Memory B cell (primary cell): ENCODE measurements at regions not wholly inside any gene's neighbourhood (a gene's known extent, or its start where the extent isn't known, plus 50 kb on each side); places are given as distances from the start of the nearest gene placed in this dataset.

Source experiments
- ATAC-seq: fragments of 150-1000 bp; cut with Tn5 transposase; 2 replicates; pipeline ENCODE4 v1.10.0; 2021; ENCODE audit warnings: low read depth, mild to moderate bottlenecking, moderate library complexity
- DNase-seq, 2 donors: peaks; one replicate each; pipeline ENCODE4 v3.0.0; 2022; ENCODE audit warnings: low spot score in 2 of 2
- H3K27ac Mint-ChIP-seq: one replicate; pipeline ENCODE4 v1.8.0; 2022; ENCODE audit warnings: mild to moderate bottlenecking, moderate library complexity, mixed read lengths
- H3K27me3 Mint-ChIP-seq: one replicate; pipeline ENCODE4 v1.8.0; 2022; ENCODE audit warnings: mixed read lengths
- H3K36me3 Mint-ChIP-seq: one replicate; pipeline ENCODE4 v1.8.0; 2022; ENCODE audit warnings: mild to moderate bottlenecking, mixed read lengths
- H3K4me1 Mint-ChIP-seq: one replicate; pipeline ENCODE4 v1.8.0; 2022; ENCODE audit warnings: mixed read lengths
- H3K4me3 Mint-ChIP-seq: one replicate; pipeline ENCODE4 v1.8.0; 2022; ENCODE audit warnings: mild to moderate bottlenecking, moderate library complexity, mixed read lengths
- H3K9me3 Mint-ChIP-seq: one replicate; pipeline ENCODE4 v1.8.0; 2022; ENCODE audit warnings: mixed read lengths

DNA sequence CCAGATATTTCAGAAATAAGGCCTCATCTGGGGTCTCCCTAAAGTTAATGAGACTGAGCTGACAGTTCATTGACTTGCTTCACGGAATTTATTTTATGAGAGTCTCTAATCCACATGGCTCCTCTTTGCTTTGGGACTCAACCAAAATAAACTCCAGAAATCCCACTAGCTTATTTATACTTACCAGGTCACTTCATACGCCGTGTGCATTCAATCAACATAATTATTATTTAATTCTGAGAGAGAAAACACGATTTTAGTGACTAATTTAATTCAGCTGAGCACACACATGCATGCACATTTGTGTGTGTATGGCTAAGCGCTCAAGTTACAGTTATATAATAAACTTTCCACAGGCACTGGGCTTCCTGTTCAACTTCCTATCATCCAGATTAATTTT is 333.4 kb upstream of the CCDC196 start:
- ATAC-seq = no peak
- Mint-ChIP-seq H3K27ac (no peak overlapping the region), H3K9me3 (peaks cover 3% of the 10 kb centered on the region)

DNA sequence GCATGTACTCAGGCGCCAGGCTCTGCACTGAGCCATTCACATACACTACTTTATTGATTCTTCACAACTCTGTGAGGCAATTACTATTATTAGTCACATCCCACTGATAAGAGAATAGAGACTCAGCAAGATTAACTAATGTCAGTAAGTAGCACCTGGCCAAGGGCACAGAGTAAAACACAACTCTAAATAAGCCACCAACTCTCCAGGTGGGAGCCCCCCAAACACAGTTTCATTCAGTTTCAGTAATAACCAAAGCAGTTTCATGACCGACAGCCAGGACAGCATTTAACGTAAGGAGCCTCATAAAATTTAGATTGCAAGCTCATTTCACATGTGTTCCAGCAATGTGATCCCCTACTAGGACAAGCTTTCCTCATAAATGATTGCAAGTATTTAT is 323.1 kb upstream of the CCDC196 start:
- Mint-ChIP-seq H3K27ac (no peak overlapping the region), H3K27me3 (peaks cover 4% of the 10 kb centered on the region), H3K4me3 (no peak overlapping the region), H3K36me3 (peaks cover 2% of the 10 kb centered on the region), H3K9me3 (peaks cover 5% of the 10 kb centered on the region), H3K4me1 (no peaks in the 10 kb centered on the region)
- ATAC-seq = no peak
- no peak for DNase-seq

More for the DNA sequence above, 333.4 kb upstream of the CCDC196 start:
- H3K36me3 Mint-ChIP-seq = no peaks in the 10 kb centered on the region
- no peaks in the 10 kb centered on the region for H3K4me1 Mint-ChIP-seq
- H3K4me3 Mint-ChIP-seq = no peak overlapping the region
- no peaks in the 10 kb centered on the region for H3K27me3 Mint-ChIP-seq
- DNase-seq = no peak

DNA sequence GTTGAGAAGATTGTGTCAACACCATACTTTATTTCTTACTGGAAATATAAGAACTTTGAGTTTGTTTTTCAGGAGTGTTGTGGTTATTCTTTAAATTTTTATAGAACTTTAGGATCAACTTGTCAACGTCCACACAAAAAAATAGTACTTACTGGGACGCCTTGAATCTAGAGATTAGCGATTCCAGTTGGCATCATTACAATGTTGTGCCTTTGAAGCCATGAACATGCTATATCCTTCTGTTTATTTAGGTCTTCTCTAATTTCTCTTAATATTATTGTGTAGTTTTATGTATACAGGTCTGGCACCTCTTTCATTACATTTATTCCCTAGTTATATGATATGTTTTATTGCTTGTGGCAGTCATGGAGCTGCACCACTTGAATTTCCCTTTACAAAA is 320.8 kb upstream of the CCDC196 start:
- Mint-ChIP-seq H3K27me3 (peaks cover 5% of the 10 kb centered on the region), H3K9me3 (peaks cover 2% of the 10 kb centered on the region), H3K36me3 (no peaks in the 10 kb centered on the region), H3K4me3 (no peak overlapping the region), H3K4me1 (no peaks in the 10 kb centered on the region), H3K27ac (no peak overlapping the region)
- DNase-seq (no peak), ATAC-seq (no peak)

DNA sequence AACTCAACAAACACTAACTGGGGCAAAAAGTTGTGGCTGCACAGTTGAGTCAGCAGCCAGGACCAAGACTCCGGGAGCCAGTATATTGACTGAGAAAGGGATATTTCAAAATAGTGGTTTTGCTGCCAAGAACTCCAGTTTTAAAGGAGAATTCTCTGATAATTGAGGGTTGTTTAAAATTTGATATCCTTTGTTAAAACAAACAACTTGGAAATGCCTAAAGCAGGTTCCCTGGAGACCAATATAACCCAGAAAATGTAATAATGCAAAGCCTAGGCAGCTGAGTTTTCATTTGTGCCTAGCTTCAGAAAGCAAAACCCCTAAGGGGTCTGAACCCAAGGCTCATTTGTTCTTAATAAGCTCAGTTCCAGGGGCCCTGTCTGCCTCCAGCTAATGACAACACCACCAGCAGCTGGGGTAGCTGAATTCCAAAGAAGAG is 311.7 kb upstream of the CCDC196 start:
- Mint-ChIP-seq H3K36me3 (no peaks in the 10 kb centered on the region), H3K27me3 (peaks cover 7% of the 10 kb centered on the region), H3K4me3 (no peak overlapping the region), H3K27ac (no peak overlapping the region), H3K4me1 (no peaks in the 10 kb centered on the region), H3K9me3 (peaks cover 2% of the 10 kb centered on the region)
- DNase-seq (no peak), ATAC-seq (no peak)

DNA sequence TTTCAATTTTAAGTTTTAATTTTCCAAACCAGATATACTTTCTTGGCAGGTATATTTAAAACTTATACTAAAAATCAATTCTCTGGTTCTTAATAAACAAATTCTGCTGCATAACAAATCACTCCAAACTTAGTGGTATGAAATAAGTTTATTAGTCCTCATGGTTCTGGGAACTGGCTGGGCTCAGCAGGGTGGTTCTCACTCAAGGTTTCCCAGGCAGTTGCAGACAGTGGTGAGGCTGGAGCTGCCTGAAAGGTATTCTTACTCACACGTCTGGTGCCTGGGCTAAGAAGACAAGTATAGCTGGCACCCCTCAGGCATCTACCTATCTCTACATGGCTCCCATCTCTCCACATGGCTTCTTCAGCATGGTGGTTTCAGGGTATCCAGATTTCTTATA is 308.2 kb upstream of the CCDC196 start:
- H3K36me3 Mint-ChIP-seq = no peaks in the 10 kb centered on the region
- H3K4me3 Mint-ChIP-seq = no peak overlapping the region
- ATAC-seq (no peak), DNase-seq (no peak)
- H3K4me1 Mint-ChIP-seq = no peaks in the 10 kb centered on the region
- H3K9me3 Mint-ChIP-seq = peaks cover 2% of the 10 kb centered on the region
- no peak overlapping the region for H3K27ac Mint-ChIP-seq
- peaks cover 9% of the 10 kb centered on the region for H3K27me3 Mint-ChIP-seq

DNA sequence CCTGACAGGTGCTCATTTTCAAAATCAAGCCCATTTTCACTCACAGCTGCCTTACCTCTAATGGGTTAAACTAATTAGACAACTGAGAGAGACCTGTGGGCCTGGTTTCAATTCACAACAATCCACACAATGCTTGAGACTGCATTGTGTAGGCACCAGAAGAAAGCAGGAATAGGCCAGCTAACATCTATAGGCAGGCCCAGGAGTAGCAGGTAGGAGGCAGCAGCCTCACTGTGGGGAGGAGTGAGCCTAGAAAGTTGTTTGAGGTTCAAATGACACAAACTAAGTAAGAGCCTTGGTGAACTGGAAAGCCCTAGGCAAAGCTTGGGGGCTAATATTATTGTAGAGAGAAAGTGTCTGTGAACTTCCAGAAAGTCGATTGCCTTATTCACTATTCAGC is 289.5 kb upstream of the CCDC196 start:
- Mint-ChIP-seq H3K27me3 (peaks cover 9% of the 10 kb centered on the region), H3K4me1 (no peaks in the 10 kb centered on the region), H3K27ac (no peak overlapping the region), H3K4me3 (no peak overlapping the region), H3K9me3 (peaks cover 4% of the 10 kb centered on the region), H3K36me3 (no peaks in the 10 kb centered on the region)
- DNase-seq (no peak), ATAC-seq (no peak)

DNA sequence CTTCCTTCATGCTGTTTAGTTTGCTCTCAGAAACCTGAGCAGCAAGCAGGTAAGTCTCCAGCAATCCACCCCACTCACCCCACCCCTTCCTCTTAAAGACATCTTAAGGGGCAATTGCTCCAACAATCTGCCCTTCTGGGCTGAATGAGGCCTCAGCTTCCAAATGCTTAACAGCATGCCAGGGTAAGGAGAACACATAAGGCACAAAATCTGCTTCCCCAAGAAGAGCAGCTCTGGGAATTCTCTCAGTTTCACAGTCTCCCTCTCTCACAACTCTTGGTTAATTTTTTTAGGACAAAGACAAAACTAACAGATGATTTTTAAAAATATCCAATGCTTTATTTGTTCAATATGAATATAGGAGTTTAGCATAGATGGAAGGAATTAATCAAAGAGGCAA is 288.9 kb upstream of the CCDC196 start:
- H3K9me3 Mint-ChIP-seq = peaks cover 4% of the 10 kb centered on the region
- DNase-seq (no peak), ATAC-seq (no peak)
- no peak overlapping the region for H3K4me3 Mint-ChIP-seq
- H3K27ac Mint-ChIP-seq = no peak overlapping the region
- no peaks in the 10 kb centered on the region for H3K36me3 Mint-ChIP-seq
- H3K4me1 Mint-ChIP-seq = no peaks in the 10 kb centered on the region
- H3K27me3 Mint-ChIP-seq = peaks cover 9% of the 10 kb centered on the region

DNA sequence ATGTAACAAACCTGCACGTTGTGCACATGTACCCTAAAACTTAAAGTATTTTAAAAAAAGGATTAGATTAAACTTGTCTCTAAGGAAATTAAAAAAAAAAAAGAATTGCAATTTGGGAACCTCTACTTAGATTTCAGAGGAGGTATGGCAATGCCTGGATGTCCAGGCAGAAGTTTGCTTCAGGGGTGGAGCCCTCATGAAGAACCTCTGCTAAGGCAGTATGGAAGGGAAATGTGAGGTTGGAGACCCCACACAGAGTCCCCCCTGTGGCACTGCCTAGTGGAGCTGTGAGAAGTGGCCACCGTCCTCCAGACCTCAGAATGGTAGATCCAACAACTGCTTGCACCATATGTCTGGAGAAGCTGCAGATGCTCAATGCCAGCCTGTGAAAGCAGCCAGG is 279.6 kb upstream of the CCDC196 start:
- Mint-ChIP-seq H3K36me3 (no peaks in the 10 kb centered on the region), H3K4me1 (no peaks in the 10 kb centered on the region)

DNA sequence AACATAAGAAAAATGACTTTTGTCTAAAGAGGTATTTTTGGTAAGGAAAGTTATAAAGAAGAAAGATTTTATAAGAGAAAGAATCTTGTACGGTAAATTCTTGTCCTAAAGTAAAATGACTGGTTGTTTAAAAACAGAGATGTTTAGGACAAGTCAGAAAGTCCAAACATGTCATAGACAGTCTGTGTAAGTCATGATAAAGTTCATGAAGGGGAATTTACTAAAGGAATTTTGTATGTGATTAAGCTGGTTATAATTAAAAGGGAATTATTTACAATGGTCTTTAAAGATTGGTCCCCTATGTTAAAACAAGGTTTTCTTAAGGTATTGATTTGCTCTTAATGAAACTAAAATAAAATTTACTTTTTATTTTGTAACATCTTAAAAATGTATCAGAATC is 269.4 kb upstream of the CCDC196 start:
- Mint-ChIP-seq H3K9me3 (peaks cover 8% of the 10 kb centered on the region), H3K4me3 (no peak overlapping the region), H3K27ac (no peak overlapping the region), H3K27me3 (no peaks in the 10 kb centered on the region), H3K36me3 (peaks cover 6% of the 10 kb centered on the region), H3K4me1 (no peaks in the 10 kb centered on the region)
- no peak for DNase-seq
- ATAC-seq = no peak

More for the DNA sequence above, 279.6 kb upstream of the CCDC196 start:
- Mint-ChIP-seq H3K4me3 (no peak overlapping the region), H3K27me3 (no peaks in the 10 kb centered on the region), H3K27ac (no peak overlapping the region), H3K9me3 (peaks cover 4% of the 10 kb centered on the region)
- ATAC-seq = no peak
- DNase-seq = no peak

DNA sequence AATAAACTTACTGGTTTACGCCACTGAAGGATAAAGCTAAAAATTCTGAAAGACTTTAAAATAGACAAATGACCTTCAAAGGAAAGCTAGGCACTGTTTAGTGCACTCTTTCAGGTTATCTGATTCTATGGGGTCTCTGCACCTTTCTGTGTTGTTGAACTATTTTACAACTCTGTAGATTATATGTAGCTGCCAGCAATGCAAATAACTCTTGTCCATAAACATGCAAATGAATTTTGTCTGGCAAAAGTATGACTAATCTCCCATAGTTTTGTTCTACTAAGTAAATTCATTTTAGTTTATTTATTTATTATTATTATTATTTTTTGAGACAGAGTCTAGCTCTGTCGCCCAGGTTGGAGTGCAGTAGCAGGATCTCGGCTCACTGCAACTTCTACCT is 266.3 kb upstream of the CCDC196 start:
- H3K4me1 Mint-ChIP-seq = no peaks in the 10 kb centered on the region
- peaks cover 6% of the 10 kb centered on the region for H3K36me3 Mint-ChIP-seq
- ATAC-seq (no peak), DNase-seq (no peak)
- no peak overlapping the region for H3K27ac Mint-ChIP-seq
- no peak overlapping the region for H3K4me3 Mint-ChIP-seq
- H3K9me3 Mint-ChIP-seq = peaks cover 8% of the 10 kb centered on the region
- peaks cover 1% of the 10 kb centered on the region for H3K27me3 Mint-ChIP-seq

DNA sequence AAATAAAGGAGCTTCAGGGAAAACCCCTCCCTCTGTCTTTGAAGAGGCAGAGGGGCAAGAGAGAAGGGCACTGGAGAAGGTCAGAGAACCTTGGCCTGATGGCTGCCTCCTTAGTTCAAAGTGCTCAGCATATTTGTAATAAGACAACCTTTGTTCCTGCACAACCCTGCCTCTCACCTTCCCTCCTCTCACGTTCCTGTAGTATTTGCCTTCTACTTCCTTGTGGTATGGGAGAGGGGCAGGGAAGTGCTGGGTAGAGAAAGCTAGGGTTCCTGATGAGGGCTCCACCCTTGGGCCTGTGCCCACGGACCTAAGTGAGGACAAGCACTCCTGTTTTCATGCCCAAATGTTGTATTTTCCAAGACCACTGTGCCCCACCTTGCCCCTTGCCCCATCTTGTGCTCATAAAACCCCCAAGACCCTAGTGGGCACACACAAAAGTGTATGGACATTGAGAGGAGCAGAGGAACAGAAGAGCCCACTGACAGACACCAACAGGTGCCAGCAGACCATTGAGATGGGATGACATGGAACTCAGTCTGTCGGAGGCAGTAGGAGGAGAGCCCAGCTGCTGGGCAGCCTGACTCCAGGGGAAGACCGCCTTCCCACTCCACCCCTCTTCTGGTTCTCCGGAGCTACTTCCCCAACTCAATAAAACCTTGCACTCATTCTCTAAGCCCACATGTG is 261.5 kb upstream of the CCDC196 start:
- DNase-seq = no peak
- H3K9me3 Mint-ChIP-seq = peaks cover 2% of the 10 kb centered on the region
- H3K36me3 Mint-ChIP-seq = peaks cover 3% of the 10 kb centered on the region
- peaks cover 5% of the 10 kb centered on the region for H3K27me3 Mint-ChIP-seq
- no peaks in the 10 kb centered on the region for H3K4me1 Mint-ChIP-seq
- H3K4me3 Mint-ChIP-seq = no peak overlapping the region
- no peak for ATAC-seq
- no peak overlapping the region for H3K27ac Mint-ChIP-seq

DNA sequence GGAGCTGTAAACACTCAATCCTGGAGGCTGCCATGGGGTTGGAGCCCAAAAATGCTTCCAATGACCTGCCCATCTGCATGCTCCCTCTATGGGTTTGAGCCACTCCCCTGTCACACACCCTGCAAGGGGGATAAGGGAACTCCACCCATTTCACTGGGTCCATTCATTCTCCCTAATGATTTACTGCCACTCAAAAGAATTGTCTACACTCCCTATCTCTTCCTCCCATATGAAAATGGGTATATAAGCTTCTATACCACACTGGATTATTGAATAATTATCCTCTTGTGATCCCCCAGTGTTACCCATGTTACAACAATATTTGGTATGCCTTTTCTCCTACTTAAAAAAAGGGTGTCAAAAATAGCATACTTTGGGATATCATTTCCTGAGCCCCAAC is 260.8 kb upstream of the CCDC196 start:
- peaks cover 2% of the 10 kb centered on the region for H3K9me3 Mint-ChIP-seq
- no peak overlapping the region for H3K27ac Mint-ChIP-seq
- no peak for ATAC-seq
- DNase-seq = no peak
- H3K4me3 Mint-ChIP-seq = no peak overlapping the region
- H3K36me3 Mint-ChIP-seq = peaks cover 3% of the 10 kb centered on the region
- no peaks in the 10 kb centered on the region for H3K4me1 Mint-ChIP-seq
- peaks cover 5% of the 10 kb centered on the region for H3K27me3 Mint-ChIP-seq

DNA sequence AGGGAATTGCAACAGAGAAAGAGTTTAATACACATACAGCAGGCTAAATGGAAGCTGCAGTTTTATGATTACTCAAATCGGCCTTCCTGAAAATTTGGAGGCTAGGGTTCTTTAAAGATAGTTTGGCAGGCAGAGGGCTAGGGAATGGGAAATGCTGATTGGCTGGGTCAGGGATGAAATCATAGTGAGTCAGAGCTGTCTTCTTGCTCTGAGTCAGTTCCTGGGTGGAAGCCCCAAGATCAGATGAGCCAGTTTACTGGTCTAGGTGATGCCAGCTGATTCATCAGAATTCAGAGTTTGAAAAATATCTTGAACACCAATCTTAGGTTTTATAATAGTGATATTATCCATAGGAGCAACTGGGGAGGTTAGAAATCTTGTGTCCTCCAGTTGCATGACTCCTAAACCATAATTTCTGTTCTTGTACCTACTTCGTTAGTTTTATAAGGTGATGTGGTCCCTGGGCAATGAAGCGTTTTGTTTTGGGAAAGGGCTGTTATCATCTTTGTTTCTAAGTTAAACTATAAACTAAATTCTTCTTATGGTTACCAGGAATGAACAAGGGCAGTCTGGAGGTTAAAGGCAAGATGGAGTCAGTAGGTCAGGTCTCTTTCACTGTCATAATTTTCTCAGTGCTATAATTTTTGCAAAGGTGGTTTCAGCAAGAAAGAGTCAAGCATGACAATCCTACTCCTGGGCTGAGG is 257.8 kb upstream of the CCDC196 start:
- Mint-ChIP-seq H3K4me1 (peaks cover 5% of the 10 kb centered on the region), H3K27ac (no peak overlapping the region), H3K36me3 (peaks cover 6% of the 10 kb centered on the region), H3K9me3 (peaks cover 2% of the 10 kb centered on the region), H3K27me3 (peaks cover 9% of the 10 kb centered on the region), H3K4me3 (no peak overlapping the region)
- ATAC-seq (no peak), DNase-seq (no peak)

DNA sequence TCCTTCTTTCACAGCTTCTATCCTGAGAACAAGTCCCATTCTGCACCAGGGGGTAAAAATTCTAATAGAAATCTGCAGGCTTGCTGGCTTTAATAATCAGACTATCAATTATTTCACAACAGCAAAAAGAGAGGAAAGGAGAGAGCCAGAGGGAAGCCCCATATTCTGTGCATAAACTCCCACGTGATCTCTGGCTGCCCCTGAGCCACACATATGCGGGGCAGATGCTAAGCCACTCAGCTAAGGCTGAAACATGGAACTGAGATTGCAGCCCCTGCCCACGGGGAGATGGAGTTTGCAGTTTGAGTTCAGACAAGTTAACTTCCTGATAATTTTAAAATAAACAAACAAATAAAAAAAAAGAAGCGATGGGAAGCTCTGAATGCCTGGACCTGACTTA is 254.4 kb upstream of the CCDC196 start:
- no peak overlapping the region for H3K4me3 Mint-ChIP-seq
- peaks cover 6% of the 10 kb centered on the region for H3K36me3 Mint-ChIP-seq
- H3K4me1 Mint-ChIP-seq = peaks cover 5% of the 10 kb centered on the region
- peaks cover 2% of the 10 kb centered on the region for H3K9me3 Mint-ChIP-seq
- ATAC-seq (peak; percentile 49), DNase-seq (no peak)
- peaks cover 10% of the 10 kb centered on the region for H3K27me3 Mint-ChIP-seq
- no peak overlapping the region for H3K27ac Mint-ChIP-seq

DNA sequence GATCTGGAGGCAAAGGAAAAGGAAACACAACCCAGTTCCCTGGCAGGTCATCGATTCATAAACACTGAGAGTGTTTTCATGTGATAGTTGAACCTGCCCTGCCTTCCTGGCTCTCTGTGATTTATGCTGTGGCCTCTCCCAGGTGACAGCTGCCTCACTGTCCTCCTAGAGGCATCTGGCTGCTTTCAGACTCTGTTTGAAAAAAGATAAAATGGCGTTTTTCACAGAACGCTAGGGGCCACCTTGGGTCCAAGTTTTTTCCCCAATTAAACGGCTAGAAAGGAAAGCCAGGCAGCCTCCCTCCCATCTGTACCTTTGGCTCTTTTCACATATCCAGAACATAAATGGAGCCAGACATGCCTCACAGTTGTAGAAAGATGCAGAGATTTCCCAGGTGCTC is 252.6 kb upstream of the CCDC196 start:
- Mint-ChIP-seq H3K4me1 (peaks cover 5% of the 10 kb centered on the region), H3K4me3 (no peak overlapping the region), H3K9me3 (no peaks in the 10 kb centered on the region), H3K27ac (no peak overlapping the region), H3K27me3 (peaks cover 7% of the 10 kb centered on the region), H3K36me3 (peaks cover 3% of the 10 kb centered on the region)
- ATAC-seq (no peak), DNase-seq (no peak)
